Sigmoid colon (tissue), 6 donors: ENCODE measurements at regions not wholly inside any gene's neighbourhood (a gene's known extent, or its start where the extent isn't known, plus 50 kb on each side); places are given as distances from the start of the nearest gene placed in this dataset.

ENCODE experiments used
- DNase-seq: peaks from one replicate; pipeline ENCODE4 v3.0.0-alpha.2; 2019
- H3K27ac ChIP-seq, 4 donors: fragments of 200-600 bp; sonication (generic); one replicate each; pipeline ENCODE4 v1.5.1; 2016 to 2019; ENCODE audit warnings: mild to moderate bottlenecking in 1 of 4
- H3K27me3 ChIP-seq, 3 donors: fragments of 200-600 bp; sonication (generic); one replicate each; pipeline ENCODE4 v1.5.1; 2019; ENCODE audit warnings: mild to moderate bottlenecking in 1 of 3
- H3K36me3 ChIP-seq, 4 donors: fragments of 200-600 bp; sonication (generic); one replicate each; pipeline ENCODE4 v1.5.1; 2016 to 2019
- H3K4me1 ChIP-seq, 4 donors: fragments of 200-600 bp; sonication (generic); one replicate each; pipeline ENCODE4 v1.5.1; 2017 to 2019
- H3K4me3 ChIP-seq, 4 donors: fragments of 200-600 bp; sonication (generic); one replicate each; pipeline ENCODE4 v1.5.1; 2017 to 2019; ENCODE audit warnings: mild to moderate bottlenecking in 2 of 4, moderate library complexity in 1 of 4
- H3K9me3 ChIP-seq, 4 donors: fragments of 200-600 bp in 3 of 4; sonication (generic) in 3 of 4; one replicate each; pipeline versions ENCODE4 v1.5.1 to v1.6.1; 2013 to 2019
- CTCF ChIP-seq, 4 experiments: fragments of 450-650 bp in 3 of 4; fragments of 200-600 bp in 1 of 4; IDR thresholded peaks; one replicate each; pipeline ENCODE4 v1.5.1; 2016 to 2019; ENCODE audit warnings: antibody characterized with exemption in 4 of 4, mild to moderate bottlenecking in 3 of 4, moderate library complexity in 2 of 4
- EP300 ChIP-seq, 4 donors: sonication (generic); formaldehyde crosslinking; IDR thresholded peaks; one replicate each; pipeline ENCODE4 v1.6.1; 2017; ENCODE audit warnings: antibody characterized with exemption in 4 of 4
- POLR2A ChIP-seq, 2 donors: fragments of 450-650 bp; IDR thresholded peaks; one replicate each; pipeline ENCODE4 v1.6.1; 2016; ENCODE audit warnings: antibody characterized with exemption in 2 of 2, mild to moderate bottlenecking in 2 of 2, moderate library complexity in 2 of 2
- POLR2AphosphoS5 ChIP-seq, 4 donors: sonication (generic); formaldehyde crosslinking; IDR thresholded peaks; one replicate each; pipeline ENCODE4 v1.6.1; 2017; ENCODE audit warnings: antibody characterized with exemption in 4 of 4
- WGBS, 2 donors: extraction: QIAGEN DNeasy Blood & Tissue Kit; methylation state at CpG; one replicate each; pipeline ENCODE4 v1.1.7; 2013; 5-methylcytosine and 5-hydroxymethylcytosine counted together
- intact Hi-C: fragments of 100-400 bp; cut with DNase I; formaldehyde crosslinking; loops from one replicate; pipeline ENCODE4 v1.15.1; 2023
- donor health status: healthy with polysubstance abuse.
- donor health status: healthy.

GRCh38 chr5:145543968-145544367, 291.2 kb downstream of the PRELID2 start:
- H3K4me1 ChIP-seq = no peaks in the 10 kb centered on the region
- H3K27ac ChIP-seq = no peak overlapping the region
- no peaks in the 10 kb centered on the region for H3K36me3 ChIP-seq
- WGBS, 2 donors = 22 to 69% methylated on average over 3 of the region's 3 CpGs
- intact Hi-C loops = no loop called here
- no peak for TF ChIP-seq POLR2AphosphoS5 (IDR thresholded peaks at IDR 0.05)
- H3K4me3 ChIP-seq = no peak overlapping the region
- H3K27me3 ChIP-seq = no peaks in the 10 kb centered on the region
- H3K9me3 ChIP-seq = no peaks in the 10 kb centered on the region
- no peak for DNase-seq

- no peaks in the 10 kb centered on the region for H3K27me3 ChIP-seq
- no peak for DNase-seq
- 83% methylated on average over 1 of the region's 1 CpG for WGBS, 2 donors
- H3K36me3 ChIP-seq = no peaks in the 10 kb centered on the region
- no peak for TF ChIP-seq POLR2AphosphoS5 (IDR thresholded peaks at IDR 0.05)
- TF ChIP-seq POLR2A (IDR thresholded peaks at IDR 0.05) = no peak
- TF ChIP-seq CTCF (IDR thresholded peaks at IDR 0.05) = no peak
- no peak for TF ChIP-seq EP300 (IDR thresholded peaks at IDR 0.05)
- peaks cover 0 to 4% (median 1%) of the 10 kb centered on the region in 4 donors for H3K9me3 ChIP-seq
- H3K4me3 ChIP-seq = no peak overlapping the region
- no peak overlapping the region for H3K27ac ChIP-seq
- intact Hi-C loops = no loop called here
- no peaks in the 10 kb centered on the region for H3K4me1 ChIP-seq
Observed at GRCh38 chr5:145540375-145540774, 294.8 kb downstream of the PRELID2 start.

GRCh38 chr5:145539201-145539600, 295.9 kb downstream of the PRELID2 start:
- TF ChIP-seq POLR2AphosphoS5 (IDR thresholded peaks at IDR 0.05) = no peak
- no peak for TF ChIP-seq CTCF (IDR thresholded peaks at IDR 0.05)
- H3K27ac ChIP-seq = no peak overlapping the region
- no peaks in the 10 kb centered on the region for H3K36me3 ChIP-seq
- H3K4me3 ChIP-seq = no peak overlapping the region
- peaks cover 0 to 4% (median 1%) of the 10 kb centered on the region in 4 donors for H3K9me3 ChIP-seq
- intact Hi-C loops = no loop called here
- WGBS, 2 donors = 89 to 94% methylated on average over 2 of the region's 2 CpGs
- no peaks in the 10 kb centered on the region for H3K27me3 ChIP-seq
- no peaks in the 10 kb centered on the region for H3K4me1 ChIP-seq
- no peak for DNase-seq

GRCh38 chr5:145536133-145536532, 299.0 kb downstream of the PRELID2 start:
- Histone ChIP-seq H3K36me3 (no peaks in the 10 kb centered on the region), H3K9me3 (peaks cover 0 to 4% (median 1%) of the 10 kb centered on the region in 4 donors), H3K27ac (no peak overlapping the region), H3K4me3 (no peak overlapping the region), H3K27me3 (no peaks in the 10 kb centered on the region), H3K4me1 (peaks cover 0 to 10% (median 8%) of the 10 kb centered on the region in 4 donors)
- no peak for DNase-seq
- intact Hi-C loops = no loop called here
- no peak for TF ChIP-seq POLR2A (IDR thresholded peaks at IDR 0.05)
- no peak for TF ChIP-seq CTCF (IDR thresholded peaks at IDR 0.05)
- no peak for TF ChIP-seq EP300 (IDR thresholded peaks at IDR 0.05)
- TF ChIP-seq POLR2AphosphoS5 (IDR thresholded peaks at IDR 0.05) = no peak
- WGBS, 2 donors = 70 to 84% methylated on average over 4 of the region's 4 CpGs

- DNase-seq = no peak
- no peak for TF ChIP-seq POLR2A (IDR thresholded peaks at IDR 0.05)
- TF ChIP-seq CTCF (IDR thresholded peaks at IDR 0.05) = no peak
- TF ChIP-seq EP300 (IDR thresholded peaks at IDR 0.05) = no peak
- TF ChIP-seq POLR2AphosphoS5 (IDR thresholded peaks at IDR 0.05) = no peak
- Histone ChIP-seq H3K36me3 (no peaks in the 10 kb centered on the region), H3K4me3 (no peak overlapping the region), H3K27me3 (no peaks in the 10 kb centered on the region), H3K27ac (no peak overlapping the region), H3K9me3 (no peaks in the 10 kb centered on the region), H3K4me1 (peaks cover 0 to 12% (median 9%) of the 10 kb centered on the region in 4 donors)
- 11 to 52% methylated on average over 5 of the region's 5 CpGs for WGBS, 2 donors
- intact Hi-C loops = no loop called here
Observed at GRCh38 chr5:145531038-145531734, 304.0 kb downstream of the PRELID2 start.
